KMS-11 (cell line): ENCODE measurements at regions not wholly inside any gene's neighbourhood (a gene's known extent, or its start where the extent isn't known, plus 50 kb on each side); places are given as distances from the start of the nearest gene placed in this dataset.
A peak's percentile ranks its signal among the peaks of the same experiment; 100 is the strongest.

Experiments used
- H2AFZ ChIP-seq: fragments of 200-600 bp; sonication (generic); 2 replicates; pipeline ENCODE4 v1.6.1; 2016; ENCODE audit warnings: antibody characterized with exemption, mixed run types, low read depth
- H3K27ac ChIP-seq: fragments of 200-600 bp; sonication (generic); 2 replicates; pipeline ENCODE4 v1.6.1; 2016; ENCODE audit warnings: mild to moderate bottlenecking, mixed run types
- H3K27me3 ChIP-seq: fragments of 200-600 bp; sonication (generic); 2 replicates; pipeline ENCODE4 v1.6.1; 2017; ENCODE audit warnings: mild to moderate bottlenecking, low read depth, mixed run types, moderate library complexity; ENCODE audit not compliant: insufficient read depth
- H3K36me3 ChIP-seq: fragments of 200-600 bp; sonication (generic); 2 replicates; pipeline ENCODE4 v1.6.1; 2017; ENCODE audit warnings: mild to moderate bottlenecking, mixed run types; ENCODE audit not compliant: insufficient read depth
- H3K4me1 ChIP-seq: fragments of 200-600 bp; sonication (generic); 2 replicates; pipeline ENCODE4 v1.6.1; 2016; ENCODE audit warnings: mild to moderate bottlenecking, low read depth, mixed run types; ENCODE audit not compliant: poor library complexity, severe bottlenecking
- H3K4me2 ChIP-seq: fragments of 200-600 bp; sonication (generic); 2 replicates; pipeline ENCODE4 v1.7.0; 2016; ENCODE audit warnings: mild to moderate bottlenecking, mixed run types
- H3K4me3 ChIP-seq: fragments of 200-600 bp; sonication (generic); IDR thresholded peaks from 2 replicates; pipeline ENCODE4 v1.6.1; 2017; ENCODE audit warnings: low read depth, low read length, mixed read lengths; ENCODE audit not compliant: insufficient read depth
- H3K79me2 ChIP-seq: fragments of 200-600 bp; sonication (generic); 2 replicates; pipeline ENCODE4 v1.6.1; 2016; ENCODE audit warnings: low read depth, mixed run types; ENCODE audit not compliant: insufficient read depth
- H3K9ac ChIP-seq: fragments of 200-600 bp; sonication (generic); 2 replicates; pipeline ENCODE4 v1.6.1; 2016; ENCODE audit warnings: mild to moderate bottlenecking, mixed run types
- H4K20me1 ChIP-seq: fragments of 200-600 bp; sonication (generic); 2 replicates; pipeline ENCODE4 v1.6.1; 2016; ENCODE audit warnings: mild to moderate bottlenecking, mixed run types; ENCODE audit not compliant: insufficient read depth
- CTCF ChIP-seq: fragments of 200-600 bp; sonication (generic); conservative IDR thresholded peaks from 2 replicates; pipeline ENCODE4 v1.6.1; 2017; ENCODE audit warnings: low read depth, mild to moderate bottlenecking, antibody characterized with exemption, low read length, moderate library complexity, mixed read lengths

DNA sequence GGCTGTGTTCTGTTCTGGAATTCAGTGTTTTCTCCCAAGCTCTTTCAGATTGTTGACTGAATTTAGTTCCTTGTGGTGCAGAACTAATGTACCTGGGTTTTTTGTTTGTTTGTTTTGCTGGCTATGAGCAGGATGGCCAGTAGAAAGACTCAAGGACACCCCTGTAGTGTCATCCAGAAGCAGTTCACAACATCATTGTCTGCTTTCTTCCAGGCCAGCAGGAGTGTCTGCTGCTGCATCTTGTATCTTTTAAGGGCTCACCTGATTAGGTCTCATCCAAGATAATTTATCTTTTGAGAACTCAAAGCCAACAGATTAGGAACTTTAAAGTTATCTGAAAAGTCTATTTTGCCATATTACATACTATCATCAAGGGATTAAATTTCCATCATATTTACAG lies 318.5 kb upstream of the MC4R start:
- H3K9ac ChIP-seq: no peak overlapping the region
- H3K79me2 ChIP-seq: no peaks in the 10 kb centered on the region
- H4K20me1 ChIP-seq: no peaks in the 10 kb centered on the region
- no peaks in the 10 kb centered on the region for H3K4me1 ChIP-seq
- no peaks in the 10 kb centered on the region for H3K27me3 ChIP-seq
- no peak overlapping the region for H3K27ac ChIP-seq
- no peaks in the 10 kb centered on the region for H3K36me3 ChIP-seq
- TF ChIP-seq CTCF: no peak
- H3K4me2 ChIP-seq: no peak overlapping the region
- no peak overlapping the region for H2AFZ ChIP-seq
- H3K4me3 ChIP-seq: no peak overlapping the region

- H2AFZ ChIP-seq: no peak overlapping the region
- no peaks in the 10 kb centered on the region for H3K27me3 ChIP-seq
- H3K4me1 ChIP-seq: no peaks in the 10 kb centered on the region
- no peak overlapping the region for H3K4me2 ChIP-seq
- no peaks in the 10 kb centered on the region for H3K79me2 ChIP-seq
- H3K27ac ChIP-seq: no peak overlapping the region
- TF ChIP-seq CTCF: no peak
- no peak overlapping the region for H3K4me3 ChIP-seq
- no peaks in the 10 kb centered on the region for H3K36me3 ChIP-seq
- no peaks in the 10 kb centered on the region for H4K20me1 ChIP-seq
- no peak overlapping the region for H3K9ac ChIP-seq
These were observed 320.9 kb upstream of the MC4R start for GRCh38 chr18:60693426-60693825.

GRCh38 chr18:60698901-60699300 lies 326.3 kb upstream of the MC4R start:
- Histone ChIP-seq H4K20me1 (no peaks in the 10 kb centered on the region), H3K4me2 (no peak overlapping the region), H3K4me1 (no peaks in the 10 kb centered on the region), H3K27me3 (no peaks in the 10 kb centered on the region), H3K4me3 (no peak overlapping the region), H2AFZ (no peak overlapping the region), H3K79me2 (no peaks in the 10 kb centered on the region), H3K9ac (no peak overlapping the region), H3K27ac (no peak overlapping the region), H3K36me3 (no peaks in the 10 kb centered on the region)
- no peak for TF ChIP-seq CTCF

DNA sequence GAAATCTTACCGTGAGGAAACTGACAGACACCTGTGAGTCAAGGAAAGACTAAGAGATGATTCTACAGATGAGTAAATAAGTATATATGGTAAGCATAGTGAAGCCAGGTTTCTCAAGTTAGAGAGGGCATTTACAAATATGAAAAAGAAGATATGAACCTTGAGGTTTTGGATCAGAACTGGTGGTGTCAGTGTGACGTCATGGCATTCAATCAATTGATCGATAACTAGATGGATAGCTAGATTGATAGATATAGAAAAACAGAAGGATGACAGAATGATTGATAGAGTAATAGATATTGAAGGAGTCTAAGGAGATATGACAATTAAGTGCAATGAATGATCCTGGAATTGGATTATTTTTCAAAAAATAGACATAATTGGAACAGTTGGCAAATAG lies 350.2 kb upstream of the MC4R start:
- no peak overlapping the region for H3K27ac ChIP-seq
- H3K36me3 ChIP-seq: no peaks in the 10 kb centered on the region
- no peaks in the 10 kb centered on the region for H3K27me3 ChIP-seq
- H3K9ac ChIP-seq: no peak overlapping the region
- no peak overlapping the region for H3K4me2 ChIP-seq
- no peaks in the 10 kb centered on the region for H3K79me2 ChIP-seq
- no peak overlapping the region for H2AFZ ChIP-seq
- no peaks in the 10 kb centered on the region for H3K4me1 ChIP-seq
- no peak overlapping the region for H3K4me3 ChIP-seq
- H4K20me1 ChIP-seq: no peaks in the 10 kb centered on the region
- no peak for TF ChIP-seq CTCF

GRCh38 chr18:60732143-60732542 lies 359.6 kb upstream of the MC4R start:
- Histone ChIP-seq H3K79me2 (no peaks in the 10 kb centered on the region), H4K20me1 (no peaks in the 10 kb centered on the region), H3K27ac (no peak overlapping the region), H3K9ac (no peak overlapping the region), H3K36me3 (no peaks in the 10 kb centered on the region), H2AFZ (no peak overlapping the region), H3K4me1 (peaks cover 9% of the 10 kb centered on the region), H3K27me3 (no peaks in the 10 kb centered on the region), H3K4me2 (peak overlapping the region; percentile 27; the same call in 1 of the 2 replicates), H3K4me3 (no peak overlapping the region)
- no peak for TF ChIP-seq CTCF
